SHP77 (cell line): ENCODE measurements at regions not wholly inside any gene's neighbourhood (a gene's known extent, or its start where the extent isn't known, plus 50 kb on each side); places are given as distances from the start of the nearest gene placed in this dataset.

Experiments used
- DNase-seq, 2 experiments: peaks; one replicate each; lab custom pipeline; 2025; lab: John Stamatoyannopoulos, UW

DNA sequence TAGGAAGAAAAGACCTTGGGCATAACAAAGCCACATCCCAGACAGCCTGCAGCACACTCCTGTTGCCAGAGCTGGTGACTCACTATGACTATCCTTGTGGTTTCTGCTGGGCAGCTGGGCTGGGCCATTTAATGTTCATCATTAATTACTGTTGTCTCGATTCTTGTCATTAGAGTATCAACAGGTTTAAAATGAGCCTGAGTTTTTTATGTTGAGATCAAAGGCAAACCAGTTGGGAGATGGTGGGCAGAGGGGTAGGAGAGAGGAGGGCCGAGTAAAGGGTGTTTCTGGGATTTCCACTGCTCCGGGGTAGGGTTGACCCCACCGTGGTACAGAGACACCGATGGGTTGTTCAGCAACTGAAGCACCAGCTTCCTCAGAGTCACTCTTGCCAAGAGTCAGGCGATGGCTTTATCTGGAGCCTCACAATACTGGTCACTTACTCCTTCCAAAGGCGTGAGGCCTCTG, 128.7 kb upstream of the LYZL1 start:
- no peak for DNase-seq

- no peak for DNase-seq
Observed at GRCh38 chr10:29163746-29164145, 125.1 kb upstream of the LYZL1 start.

- DNase-seq: no peak
Observed at GRCh38 chr10:29166713-29167112, 122.2 kb upstream of the LYZL1 start.

DNA sequence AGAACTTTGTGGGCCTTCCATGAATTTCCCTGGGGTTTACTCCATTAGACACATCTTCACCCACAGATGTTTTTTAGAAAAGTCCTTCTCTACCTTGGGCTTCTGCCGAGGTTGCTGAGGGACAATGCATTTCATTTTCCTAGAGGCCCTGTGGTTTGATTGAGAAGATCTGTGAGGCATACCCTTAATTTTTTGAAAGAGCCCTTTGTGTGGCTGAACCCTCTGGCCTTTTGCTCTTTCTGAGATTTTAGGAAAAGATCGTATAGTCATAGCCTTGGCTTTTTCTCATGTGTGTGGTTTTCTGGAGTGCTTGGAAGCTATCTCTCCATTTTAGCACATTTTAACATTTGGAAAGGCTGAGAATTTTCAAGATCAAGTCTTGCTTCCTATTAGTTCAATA, 119.8 kb upstream of the LYZL1 start:
- DNase-seq: no peak

DNA sequence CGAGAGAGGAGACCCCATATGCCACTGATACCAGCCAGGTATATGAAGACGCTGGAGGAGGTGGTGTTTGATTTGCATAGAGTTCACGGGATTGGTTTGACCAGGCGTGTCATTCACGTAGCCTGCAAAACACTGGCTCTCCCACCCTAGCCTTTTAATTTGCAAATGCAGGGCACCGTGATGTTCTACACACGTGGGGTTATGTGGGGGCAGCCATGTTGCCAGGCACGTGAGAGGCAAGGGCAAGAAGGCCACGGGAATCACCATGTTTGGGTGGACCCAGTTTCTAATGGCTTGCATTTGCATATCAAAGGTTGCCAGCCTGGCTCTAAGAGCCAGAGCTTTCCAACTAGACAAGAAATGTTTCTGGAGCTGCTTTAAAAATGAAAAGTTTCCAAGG, 117.2 kb upstream of the LYZL1 start:
- no peak for DNase-seq

GRCh38 chr10:29174389-29174788, 114.5 kb upstream of the LYZL1 start:
- DNase-seq: no peak

- DNase-seq: no peak
Observed at GRCh38 chr10:29176845-29177832, 111.7 kb upstream of the LYZL1 start.

DNA sequence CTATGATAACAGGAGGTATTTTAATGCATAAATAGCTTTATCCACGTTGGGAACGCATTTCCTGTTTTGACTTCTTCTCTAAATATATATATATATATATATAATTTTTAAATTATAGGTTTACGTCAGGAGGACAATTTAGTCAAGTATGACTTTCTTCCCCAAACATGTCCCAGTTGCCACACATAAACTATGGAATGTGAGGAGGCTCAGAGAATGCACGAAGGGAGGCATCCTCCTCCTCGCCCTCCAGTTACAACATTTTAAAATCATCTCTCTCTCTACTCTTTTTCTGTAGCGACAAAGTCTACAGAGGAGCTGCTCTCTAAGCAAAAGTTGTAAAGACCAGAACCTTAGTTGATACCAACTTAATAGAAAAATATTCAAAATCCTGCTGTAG, 106.9 kb upstream of the LYZL1 start:
- DNase-seq: no peak

GRCh38 chr10:29183301-29183945, 105.4 kb upstream of the LYZL1 start:
- DNase-seq: no peak

GRCh38 chr10:29184205-29185000, 104.5 kb upstream of the LYZL1 start:
- no peak for DNase-seq

DNA sequence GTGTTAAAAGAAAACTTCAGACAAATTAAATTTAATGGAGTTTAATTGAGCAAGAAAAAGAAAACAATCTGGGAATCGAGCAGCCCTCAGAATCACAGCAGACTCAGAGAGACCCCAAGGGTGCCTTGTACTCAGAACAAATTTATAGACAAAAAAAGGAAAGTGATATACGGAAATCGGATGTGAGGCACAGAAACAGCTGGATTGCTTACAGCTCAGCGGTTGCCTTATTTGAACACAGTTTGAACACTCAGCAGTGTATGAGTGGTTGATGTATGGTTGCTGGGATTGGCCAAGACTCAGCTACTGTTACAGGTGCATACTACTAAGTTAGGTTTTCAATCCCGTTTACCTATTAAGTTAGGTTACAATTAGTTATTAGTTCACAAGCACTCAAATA, 103.8 kb upstream of the LYZL1 start:
- no peak for DNase-seq

- DNase-seq: no peak
Observed at GRCh38 chr10:29186221-29186620, 102.6 kb upstream of the LYZL1 start.

- no peak for DNase-seq
Observed at GRCh38 chr10:29189256-29189655, 99.6 kb upstream of the LYZL1 start.

- no peak for DNase-seq
Observed at GRCh38 chr10:29191674-29192073, 97.2 kb upstream of the LYZL1 start.

- DNase-seq: no peak
Observed at GRCh38 chr10:29199339-29199738, 89.5 kb upstream of the LYZL1 start.

DNA sequence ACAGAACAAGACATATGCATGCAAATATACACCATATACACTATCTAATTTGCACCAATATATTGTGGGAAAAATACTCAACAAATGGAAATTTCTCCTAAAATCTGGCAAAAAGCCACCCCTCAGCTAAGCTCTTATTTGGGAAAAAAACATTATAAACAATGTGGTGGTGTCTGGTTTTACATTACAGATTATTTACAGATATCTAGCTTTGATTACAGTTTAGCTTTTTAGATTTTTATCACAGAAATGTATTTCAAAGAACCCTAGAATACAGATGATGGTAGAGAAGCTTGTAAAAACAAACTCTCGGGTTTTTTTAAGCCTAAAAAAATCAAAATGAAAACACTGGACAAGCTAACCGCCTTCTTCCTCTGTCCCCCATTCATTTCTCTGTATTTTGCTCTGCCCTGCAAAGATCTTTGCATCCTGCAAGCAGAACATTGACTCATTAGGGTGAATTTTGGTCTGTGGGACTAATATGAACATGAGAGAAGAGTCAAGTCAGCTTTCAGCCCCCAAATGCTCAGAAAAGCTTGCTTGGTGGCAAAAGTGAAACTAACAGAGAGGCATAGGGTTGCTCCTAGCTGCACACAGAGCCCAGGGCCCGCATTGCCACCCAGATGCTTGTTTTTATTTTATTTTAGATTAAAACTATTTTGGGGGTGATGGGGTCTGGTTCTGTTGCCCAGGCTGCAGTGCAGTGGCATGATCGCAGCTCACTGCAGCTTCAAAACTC, 88.8 kb upstream of the LYZL1 start:
- no peak for DNase-seq

- no peak for DNase-seq
Observed at GRCh38 chr10:29202386-29202940, 86.4 kb upstream of the LYZL1 start.

DNA sequence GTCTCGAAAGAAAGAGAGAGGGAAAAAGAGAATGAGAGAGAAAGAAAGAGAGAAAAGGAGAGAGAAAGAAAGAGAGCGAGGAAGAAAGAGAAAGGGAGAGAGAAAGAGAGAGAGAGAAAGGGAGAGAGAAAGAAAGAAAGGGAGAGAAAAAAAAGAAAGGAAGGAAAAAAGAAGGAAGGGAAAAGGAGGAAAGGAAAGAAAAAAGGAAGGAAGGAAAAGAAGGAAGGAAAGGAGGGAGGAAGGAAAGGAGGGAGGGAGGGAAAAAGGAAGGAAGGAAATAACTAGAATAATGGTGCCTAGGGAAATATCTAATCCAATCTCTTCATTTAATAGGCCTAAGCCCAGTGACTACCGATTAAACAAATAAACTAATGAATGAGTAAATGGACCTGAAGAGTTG, 85.4 kb upstream of the LYZL1 start:
- no peak for DNase-seq

DNA sequence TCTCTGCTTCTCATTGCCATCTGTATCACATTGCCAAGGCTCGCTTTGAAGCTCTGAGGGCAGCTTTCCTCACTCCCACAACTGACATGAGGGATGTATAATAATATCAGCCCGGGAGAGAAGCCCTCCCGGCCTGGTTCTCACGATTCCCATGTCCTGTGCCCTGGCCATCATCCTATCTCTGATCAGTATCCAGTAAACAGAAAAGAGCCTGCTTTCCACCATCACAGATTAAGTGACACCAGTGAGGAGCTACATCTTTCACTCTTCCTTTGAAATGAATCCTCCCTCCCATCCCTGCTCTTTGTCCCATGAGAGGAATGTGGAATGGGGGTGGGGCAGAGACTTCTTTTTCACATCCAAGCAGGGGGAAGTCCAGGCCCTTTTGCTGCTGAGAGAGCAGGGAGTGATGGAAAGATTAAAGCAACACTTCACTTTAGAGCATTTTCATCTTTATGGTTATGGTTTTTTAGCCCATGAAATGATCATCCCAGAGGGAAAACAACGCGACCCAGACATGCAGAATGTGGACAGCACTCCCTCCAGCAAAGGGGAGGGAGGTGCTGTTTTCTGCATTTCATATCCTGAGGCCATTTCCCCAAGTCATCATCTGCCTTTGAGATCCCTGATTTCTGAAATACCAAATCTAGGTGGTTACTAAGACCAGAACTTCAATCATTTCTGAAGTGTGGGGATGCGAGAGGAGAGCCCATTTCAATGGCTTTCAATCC, 84.6 kb upstream of the LYZL1 start:
- no peak for DNase-seq

GRCh38 chr10:29205787-29206186, 83.1 kb upstream of the LYZL1 start:
- DNase-seq: no peak

DNA sequence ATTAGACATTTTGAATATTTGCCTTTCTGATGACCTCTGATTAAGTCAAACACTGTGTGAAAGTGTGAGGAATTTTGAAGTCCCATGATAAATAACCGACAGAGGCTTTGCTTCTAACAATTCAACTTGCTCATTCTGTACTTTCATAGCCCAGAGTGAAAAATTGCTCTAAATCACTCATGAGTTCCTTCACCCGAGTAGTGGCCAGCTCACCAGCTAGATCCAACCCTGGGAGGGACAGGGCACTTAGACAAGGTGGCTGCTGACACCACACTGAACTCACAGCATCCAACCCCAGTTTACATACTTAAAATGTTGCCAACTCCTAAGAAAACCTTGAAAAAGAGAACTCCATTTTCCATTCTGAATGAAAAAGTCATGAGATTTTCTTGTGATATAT, 80.0 kb upstream of the LYZL1 start:
- DNase-seq: no peak
